ENCODE measurements at regions not wholly inside any gene's neighbourhood (a gene's known extent, or its start where the extent isn't known, plus 50 kb on each side); places are given as distances from the start of the nearest gene placed in this dataset.

GRCh38 chr10:45063591-45064231 is 63.0 kb downstream of the ZNF22 start:
- no peaks in the 10 kb centered on the region for H3K27me3 ChIP-seq (ENCODE audit: control insufficient read depth, insufficient read depth, low read length)
- no peak for TF ChIP-seq CTCF (IDR thresholded peaks at IDR 0.05; ENCODE audit: insufficient read depth, low read depth, low read length)
- ChIA-PET CTCF (interaction anchor here (0.6 kb wide), 1 partner anchor 760 kb away, joined by 3 read pairs; no protein-coding TSS in a partner anchor), POLR2A (no interaction called here)
- no peak overlapping the region for H3K4me3 ChIP-seq (ENCODE audit: low read depth, low read length)
- DNase-seq (ENCODE audit: low read depth), result no peak
- H3K36me3 ChIP-seq (ENCODE audit: control insufficient read depth, insufficient read depth, low read length), result no peaks in the 10 kb centered on the region

- DNase-seq (ENCODE audit: low read depth), result no peak
- no peaks in the 10 kb centered on the region for H3K36me3 ChIP-seq (ENCODE audit: control insufficient read depth, insufficient read depth, low read length)
- CTCF ChIA-PET, result interaction anchor here (0.8 kb wide), 1 partner anchor 13 kb away, joined by 3 read pairs; no protein-coding TSS in a partner anchor
- no peaks in the 10 kb centered on the region for H3K27me3 ChIP-seq (ENCODE audit: control insufficient read depth, insufficient read depth, low read length)
- POLR2A ChIA-PET, result no interaction called here
- TF ChIP-seq CTCF (IDR thresholded peaks at IDR 0.05; ENCODE audit: insufficient read depth, low read depth, low read length), result no peak
- no peak overlapping the region for H3K4me3 ChIP-seq (ENCODE audit: low read depth, low read length)
Measured at GRCh38 chr10:45064998-45065397, 64.3 kb downstream of the ZNF22 start.

GRCh38 chr10:45071043-45071813 is 70.5 kb downstream of the ZNF22 start:
- no peak for DNase-seq (ENCODE audit: low read depth)
- POLR2A ChIA-PET, result no interaction called here
- H3K36me3 ChIP-seq (ENCODE audit: control insufficient read depth, insufficient read depth, low read length), result no peaks in the 10 kb centered on the region
- H3K27me3 ChIP-seq (ENCODE audit: control insufficient read depth, insufficient read depth, low read length), result no peaks in the 10 kb centered on the region
- no peak overlapping the region for H3K4me3 ChIP-seq (ENCODE audit: low read depth, low read length)
- TF ChIP-seq CTCF (IDR thresholded peaks at IDR 0.05; ENCODE audit: insufficient read depth, low read depth, low read length), result no peak
- CTCF ChIA-PET, result no interaction called here

GRCh38 chr10:45075216-45075615 is 74.5 kb downstream of the ZNF22 start:
- ChIA-PET POLR2A (no interaction called here), CTCF (interaction anchor here (1.1 kb wide), 1 partner anchor 9 kb away, joined by 3 read pairs; no protein-coding TSS in a partner anchor)
- Histone ChIP-seq H3K36me3 (ENCODE audit: control insufficient read depth, insufficient read depth, low read length) (no peaks in the 10 kb centered on the region), H3K4me3 (ENCODE audit: low read depth, low read length) (no peak overlapping the region), H3K27me3 (ENCODE audit: control insufficient read depth, insufficient read depth, low read length) (no peaks in the 10 kb centered on the region)
- TF ChIP-seq CTCF (IDR thresholded peaks at IDR 0.05; ENCODE audit: insufficient read depth, low read depth, low read length), result no peak
- DNase-seq (ENCODE audit: low read depth), result no peak

GRCh38 chr10:45075826-45076380 is 75.2 kb downstream of the ZNF22 start:
- no peak for DNase-seq (ENCODE audit: low read depth)
- POLR2A ChIA-PET, result no interaction called here
- no peaks in the 10 kb centered on the region for H3K27me3 ChIP-seq (ENCODE audit: control insufficient read depth, insufficient read depth, low read length)
- CTCF ChIA-PET, result interaction anchor here (1.1 kb wide), 1 partner anchor 9 kb away, joined by 3 read pairs; no protein-coding TSS in a partner anchor
- H3K36me3 ChIP-seq (ENCODE audit: control insufficient read depth, insufficient read depth, low read length), result no peaks in the 10 kb centered on the region
- no peak overlapping the region for H3K4me3 ChIP-seq (ENCODE audit: low read depth, low read length)
- TF ChIP-seq CTCF (IDR thresholded peaks at IDR 0.05; ENCODE audit: insufficient read depth, low read depth, low read length), result no peak

Data from BJ (cell line).